Stimulated activated CD4-positive, alpha-beta T cell treated with anti-CD3 and anti-CD28 coated beads, Interleukin-12 subunit alpha, Interleukin-12 subunit beta, amount 100 ng/mL, for 48 hours (primary cell): ENCODE measurements at regions not wholly inside any gene's neighbourhood (a gene's known extent, or its start where the extent isn't known, plus 50 kb on each side); places are given as distances from the start of the nearest gene placed in this dataset.

ENCODE experiments used
- DNase-seq, 3 donors: peaks; one replicate each; pipeline ENCODE4 v3.0.0-alpha.2; 2020; ENCODE audit warnings: low read depth in 2 of 3, low spot score in 1 of 3

GRCh38 chr21:28827422-28827821 lies 165.3 kb downstream of the LTN1 start:
- DNase-seq: no peak

DNA sequence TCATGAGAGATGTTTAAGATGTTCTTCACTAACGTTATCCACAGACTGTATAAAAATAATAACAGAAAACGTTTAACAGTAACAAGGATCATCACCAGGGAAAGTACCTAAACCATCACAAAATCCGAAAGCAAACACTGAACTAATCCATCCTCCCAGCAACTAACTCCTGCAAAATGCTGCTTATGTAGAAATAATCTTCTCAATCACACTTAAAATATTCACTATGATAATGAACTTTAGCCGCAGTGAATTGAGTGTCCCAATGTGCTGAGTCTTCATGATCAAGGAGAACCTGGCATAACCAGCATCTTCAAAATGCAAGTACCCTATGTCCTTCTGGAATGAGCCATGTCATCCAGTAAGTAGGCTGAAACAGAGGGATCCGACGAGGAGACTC lies 166.1 kb downstream of the LTN1 start:
- no peak for DNase-seq

- DNase-seq: no peak
Measured at GRCh38 chr21:28826021-28826420, 166.7 kb downstream of the LTN1 start.

- no peak for DNase-seq
Measured at GRCh38 chr21:28823429-28823828, 169.2 kb downstream of the LTN1 start.

DNA sequence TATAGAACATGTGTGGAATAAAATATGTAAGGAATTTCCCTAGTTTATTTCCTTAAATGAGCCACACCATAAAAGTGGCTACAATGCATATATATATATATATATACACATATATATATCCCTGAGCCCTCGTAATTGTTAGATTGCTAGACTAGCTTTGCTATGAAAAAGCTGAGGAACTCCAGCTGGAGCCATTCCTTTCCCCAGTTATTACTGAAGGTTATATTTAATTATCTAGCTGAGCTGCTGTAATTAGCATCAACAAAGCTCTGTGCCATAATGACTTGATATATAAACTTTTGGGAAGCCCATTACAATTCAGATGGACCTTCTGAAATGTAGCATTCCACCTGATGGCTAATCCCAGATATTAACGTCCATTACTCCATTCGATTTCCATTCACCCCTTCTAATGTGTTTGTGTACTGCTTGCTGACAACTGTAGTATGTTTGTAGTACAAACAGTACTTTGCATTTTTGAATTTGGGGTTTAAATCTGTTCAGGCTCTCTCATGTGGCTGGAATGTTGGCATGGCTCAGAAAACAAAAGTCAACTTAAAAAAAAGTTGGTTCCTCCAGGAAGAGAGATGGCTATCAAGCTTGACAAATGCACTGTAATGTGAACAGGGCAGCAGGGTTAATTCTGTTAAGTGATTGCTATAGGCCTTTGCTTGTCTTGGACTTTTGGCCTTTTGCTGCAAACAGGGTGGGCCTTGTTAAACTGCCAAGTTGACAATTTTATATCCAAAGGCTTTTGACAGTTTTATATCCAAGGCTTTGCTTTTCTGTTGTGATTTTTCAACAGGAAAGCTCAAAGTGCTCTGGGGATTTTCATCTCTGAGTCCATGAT lies 170.0 kb downstream of the LTN1 start:
- no peak for DNase-seq

DNA sequence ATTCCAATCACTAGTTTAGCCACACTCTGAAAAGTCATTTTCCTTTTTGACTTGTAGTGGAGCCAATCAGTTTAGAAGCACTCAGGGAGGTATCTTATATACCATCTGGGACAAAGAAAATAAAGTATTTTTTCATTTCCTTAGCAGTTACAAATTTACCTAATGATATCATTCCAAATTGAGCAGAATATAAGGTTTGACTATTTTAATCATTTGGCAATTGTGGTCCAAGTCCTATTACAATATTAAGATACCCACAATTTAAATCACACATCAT lies 170.6 kb downstream of the LTN1 start:
- DNase-seq: no peak

- no peak for DNase-seq
Measured at GRCh38 chr21:28821276-28822122, 171.2 kb downstream of the LTN1 start.

- no peak for DNase-seq
Measured at GRCh38 chr21:28818663-28819278, 173.9 kb downstream of the LTN1 start.

GRCh38 chr21:28817871-28818270 lies 174.8 kb downstream of the LTN1 start:
- no peak for DNase-seq

DNA sequence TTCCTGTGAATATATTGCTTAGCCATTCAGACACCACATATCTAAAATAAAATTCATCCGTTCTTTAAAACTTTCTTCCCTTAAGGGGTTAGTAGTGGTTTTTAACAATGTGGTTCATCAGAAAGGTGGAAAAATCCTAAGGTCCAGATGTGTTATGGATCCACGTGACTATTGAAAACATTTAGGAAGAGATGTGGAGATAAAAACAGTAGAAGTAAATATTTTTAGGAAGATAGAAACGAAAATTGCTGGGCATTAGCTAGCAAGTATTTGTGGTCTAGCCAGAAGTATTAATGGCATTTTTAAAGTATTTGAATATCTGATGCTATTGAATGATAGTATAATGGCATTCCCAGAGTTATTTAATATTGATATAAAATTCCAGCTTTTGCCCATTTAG lies 180.8 kb downstream of the LTN1 start:
- no peak for DNase-seq

GRCh38 chr21:28810826-28811524 lies 181.7 kb downstream of the LTN1 start:
- DNase-seq: no peak

- DNase-seq: no peak
Measured at GRCh38 chr21:28805885-28806284, 186.8 kb downstream of the LTN1 start.

- no peak for DNase-seq
Measured at GRCh38 chr21:28804089-28804670, 188.5 kb downstream of the LTN1 start.

DNA sequence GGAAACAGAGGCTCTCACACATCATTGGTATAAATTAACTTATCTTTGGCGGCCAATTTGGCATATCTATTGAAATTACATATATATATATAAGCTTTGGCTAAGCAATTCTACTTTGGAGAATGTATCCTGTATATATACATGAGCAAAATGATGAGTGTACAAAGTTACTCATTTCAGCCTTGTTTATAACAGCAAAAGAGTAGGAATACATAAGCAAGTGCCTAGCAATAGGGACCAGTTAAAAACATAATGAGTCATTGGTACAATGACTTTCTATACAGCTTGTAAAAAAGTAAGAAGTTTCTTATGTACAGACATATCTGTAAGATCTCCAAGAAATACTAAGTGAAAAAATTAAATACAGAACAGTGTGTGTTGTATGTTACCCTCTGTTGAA lies 190.8 kb downstream of the LTN1 start:
- DNase-seq: no peak

- no peak for DNase-seq
Measured at GRCh38 chr21:28799926-28800325, 192.8 kb downstream of the LTN1 start.

- no peak for DNase-seq
Measured at GRCh38 chr21:28798798-28799197, 193.9 kb downstream of the LTN1 start.

DNA sequence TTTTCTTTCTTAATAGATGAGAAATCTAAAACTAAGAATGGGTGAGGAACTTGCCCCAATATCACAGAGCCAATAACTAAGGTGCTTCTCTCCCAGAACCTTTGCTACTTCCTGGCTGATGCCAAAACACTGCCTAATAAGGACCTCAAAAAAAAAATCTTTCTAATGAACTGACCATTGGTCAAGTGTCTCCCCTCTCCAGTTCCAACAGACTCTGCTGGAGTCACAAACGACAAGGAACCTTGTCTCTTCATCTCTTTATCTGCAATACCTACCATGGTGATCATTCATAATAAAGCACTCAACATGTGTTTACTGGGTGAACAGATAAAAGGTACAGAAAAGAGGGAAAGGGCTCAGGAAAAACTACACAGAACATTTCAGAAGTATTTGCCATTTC lies 197.4 kb downstream of the LTN1 start:
- DNase-seq: no peak

DNA sequence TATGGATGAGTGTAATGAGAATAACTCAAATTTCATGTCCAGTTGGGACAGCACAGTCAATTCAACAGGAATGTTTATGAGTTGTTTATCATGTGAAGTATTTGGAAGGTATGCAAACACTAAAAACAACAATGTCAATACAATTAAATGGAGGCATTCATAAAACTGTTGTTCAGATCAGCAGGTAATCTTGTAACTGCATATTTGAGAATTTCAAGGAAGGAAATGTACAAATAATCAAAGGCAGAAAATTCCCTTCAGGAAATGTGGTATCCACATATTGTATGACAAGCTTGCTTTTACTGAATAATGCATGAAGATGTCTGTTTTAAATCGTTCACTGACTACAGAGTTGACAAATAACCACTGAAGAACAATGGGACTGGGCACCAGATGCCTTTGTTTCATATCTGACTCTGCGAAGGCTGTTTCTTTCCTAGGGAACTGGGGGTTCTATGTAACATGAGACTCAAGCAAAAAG lies 198.3 kb downstream of the LTN1 start:
- DNase-seq: no peak

DNA sequence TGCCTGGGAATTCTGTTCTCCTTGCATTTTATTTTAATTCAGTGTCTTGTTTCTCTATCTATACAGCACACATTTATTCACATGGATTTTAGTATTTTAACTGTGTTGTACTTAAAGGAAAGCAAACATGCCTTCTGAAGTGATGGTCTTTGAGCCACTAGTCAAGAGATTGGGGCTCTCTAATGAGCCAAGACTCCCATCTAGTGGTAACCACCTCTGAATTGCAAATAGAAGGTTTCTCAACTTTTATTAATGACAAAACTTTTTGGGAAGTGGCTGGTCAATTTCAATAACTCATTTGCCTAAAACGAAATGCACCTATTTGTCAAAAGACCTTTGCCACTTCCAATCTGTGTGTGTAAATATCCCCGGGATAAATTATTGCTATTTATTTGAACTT lies 199.6 kb downstream of the LTN1 start:
- no peak for DNase-seq

DNA sequence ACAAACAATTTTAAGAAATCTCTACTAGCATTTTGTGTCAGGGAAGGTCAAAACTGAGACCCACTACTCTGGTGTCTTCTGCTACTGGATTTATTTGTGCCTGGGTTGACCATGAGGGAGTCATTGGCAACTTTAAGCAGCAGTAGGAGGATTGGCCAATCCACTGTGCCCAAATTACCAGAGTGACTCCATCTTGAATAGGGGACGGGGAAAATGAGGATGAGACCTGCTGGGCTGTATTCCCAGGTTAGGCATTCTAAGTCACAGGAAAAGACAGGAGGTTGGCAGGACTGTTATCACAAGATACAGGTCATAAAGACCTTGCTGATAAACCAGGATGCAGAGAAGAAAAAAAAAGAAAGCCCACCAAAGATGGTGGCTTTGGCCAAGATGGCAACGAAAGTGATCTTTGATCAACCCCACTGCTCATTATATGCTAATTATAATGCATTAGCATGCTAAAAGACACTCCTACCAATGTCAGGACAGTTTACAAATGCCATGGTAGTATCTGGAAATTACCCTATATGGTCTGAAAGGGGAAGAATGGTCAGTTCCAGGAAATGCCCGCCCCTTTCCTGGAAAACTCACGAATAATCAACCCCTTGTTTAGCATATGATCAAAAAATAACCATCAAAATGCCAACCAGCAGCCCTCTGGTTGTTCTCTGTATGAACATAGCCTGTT lies 200.9 kb downstream of the LTN1 start:
- no peak for DNase-seq
